DOHH2 (cell line): ENCODE measurements at regions not wholly inside any gene's neighbourhood (a gene's known extent, or its start where the extent isn't known, plus 50 kb on each side); places are given as distances from the start of the nearest gene placed in this dataset.

Experiments used
- H3F3A ChIP-seq: fragments of 200-600 bp; sonication (generic), shearing (Covaris generic); 2 replicates; pipeline ENCODE4 v1.6.0; 2016; ENCODE audit warnings: antibody characterized with exemption, mild to moderate bottlenecking; ENCODE audit not compliant: control insufficient read depth, insufficient read depth
- H3K27ac ChIP-seq: fragments of 200-600 bp; sonication (generic); 2 replicates; pipeline ENCODE4 v1.5.1; 2014; ENCODE audit warnings: low read depth, mild to moderate bottlenecking, low read length, moderate library complexity
- H3K27me3 ChIP-seq: fragments of 200-600 bp; sonication (generic); 2 replicates; pipeline ENCODE4 v1.6.1; 2014; ENCODE audit warnings: mild to moderate bottlenecking, low read length, mixed read lengths; ENCODE audit not compliant: control insufficient read depth
- H3K36me3 ChIP-seq: fragments of 200-600 bp; sonication (generic); 2 replicates; pipeline ENCODE4 v1.6.1; 2014; ENCODE audit warnings: mild to moderate bottlenecking, low read length, moderate library complexity, mixed read lengths; ENCODE audit not compliant: control insufficient read depth
- H3K4me1 ChIP-seq: fragments of 200-600 bp; sonication (generic); 2 replicates; pipeline ENCODE4 v1.6.1; 2014; ENCODE audit warnings: mild to moderate bottlenecking, low read length, mixed read lengths; ENCODE audit not compliant: control insufficient read depth
- H3K4me2 ChIP-seq: fragments of 200-600 bp; sonication (generic); 2 replicates; pipeline ENCODE4 v1.6.0; 2014; ENCODE audit warnings: mild to moderate bottlenecking, low read length, moderate library complexity
- H3K4me3 ChIP-seq: fragments of 200-600 bp; sonication (generic); 2 replicates; pipeline ENCODE4 v1.5.1; 2014; ENCODE audit warnings: mild to moderate bottlenecking, low read length, mixed read lengths
- H3K79me2 ChIP-seq: fragments of 200-600 bp; sonication (generic); 2 replicates; pipeline ENCODE4 v1.6.1; 2014; ENCODE audit warnings: mild to moderate bottlenecking, low read length, mixed read lengths; ENCODE audit not compliant: control insufficient read depth
- H3K9me2 ChIP-seq: fragments of 200-600 bp; sonication (generic); replicated peaks from 2 replicates; pipeline ENCODE4 v1.6.1; 2014; ENCODE audit warnings: mild to moderate bottlenecking, low read length, mixed read lengths; ENCODE audit not compliant: control insufficient read depth
- H3K9me3 ChIP-seq: fragments of 200-600 bp; sonication (generic); 2 replicates; pipeline ENCODE4 v1.6.1; 2014; ENCODE audit warnings: antibody characterized with exemption, low read length, mixed read lengths; ENCODE audit not compliant: control insufficient read depth, insufficient read depth
- H4K20me1 ChIP-seq: fragments of 200-600 bp; sonication (generic); 2 replicates; pipeline ENCODE4 v1.6.0; 2014; ENCODE audit warnings: low read depth, mild to moderate bottlenecking, antibody characterized with exemption, low read length, moderate library complexity; ENCODE audit not compliant: control insufficient read depth, insufficient read depth
- EZH2phosphoT487 ChIP-seq: fragments of 200-600 bp; sonication (generic); IDR thresholded peaks from 2 replicates; pipeline ENCODE4 v1.6.1; 2017; ENCODE audit warnings: borderline replicate concordance, mild to moderate bottlenecking, antibody characterized with exemption, low read length, moderate library complexity, mixed read lengths
- TF ChIP-seq, protein P1 (sequence below): fragments of 200-600 bp; sonication (generic); IDR thresholded peaks from one replicate; pipeline ENCODE4 v1.5.1; 2014; ENCODE audit warnings: antibody characterized with exemption, mild to moderate bottlenecking, low read depth, low read length; ENCODE audit not compliant: poor library complexity, severe bottlenecking

DNA sequence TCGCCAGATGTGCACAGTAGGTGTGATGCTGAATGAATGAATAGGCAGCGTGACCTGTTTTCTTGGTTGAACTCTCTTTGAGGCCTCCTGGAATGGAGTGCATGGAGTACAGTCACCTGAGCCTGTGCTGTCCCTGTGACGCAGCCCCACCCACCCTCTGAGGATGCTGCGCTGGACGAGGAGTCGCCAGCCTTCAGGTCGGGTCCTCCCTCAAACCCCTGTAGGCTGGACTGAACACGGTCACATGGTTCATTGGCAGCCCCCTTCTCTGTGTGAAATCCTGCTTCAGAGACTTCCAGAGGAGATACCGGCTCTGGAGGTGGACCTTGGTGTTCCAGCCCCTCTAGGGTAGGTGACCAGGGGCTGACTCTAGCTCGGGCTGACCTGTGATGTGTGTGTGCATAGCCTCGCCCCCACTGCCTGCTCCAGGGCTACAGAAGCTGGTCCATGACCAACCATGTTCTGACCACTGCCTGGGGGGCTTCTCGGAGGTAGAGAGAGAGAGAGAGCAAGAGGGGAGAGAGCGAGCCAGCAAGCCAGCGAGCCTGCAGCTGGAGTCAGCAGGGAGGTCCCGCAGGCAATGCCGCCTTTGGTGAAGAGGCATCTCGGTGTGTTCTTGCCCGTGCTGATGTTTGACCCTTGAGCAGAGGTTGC, 158.0 kb upstream of the RTL1 start:
- H3K27me3 ChIP-seq = no peaks in the 10 kb centered on the region
- no peaks in the 10 kb centered on the region for H3K36me3 ChIP-seq
- H3K4me3 ChIP-seq = no peak overlapping the region
- H3K79me2 ChIP-seq = no peaks in the 10 kb centered on the region
- no peaks in the 10 kb centered on the region for H4K20me1 ChIP-seq
- H3K27ac ChIP-seq = no peak overlapping the region
- no peaks in the 10 kb centered on the region for H3F3A ChIP-seq
- no peaks in the 10 kb centered on the region for H3K4me1 ChIP-seq
- no peaks in the 10 kb centered on the region for H3K9me2 ChIP-seq
- no peak overlapping the region for H3K4me2 ChIP-seq
- TF ChIP-seq, protein P1, sequence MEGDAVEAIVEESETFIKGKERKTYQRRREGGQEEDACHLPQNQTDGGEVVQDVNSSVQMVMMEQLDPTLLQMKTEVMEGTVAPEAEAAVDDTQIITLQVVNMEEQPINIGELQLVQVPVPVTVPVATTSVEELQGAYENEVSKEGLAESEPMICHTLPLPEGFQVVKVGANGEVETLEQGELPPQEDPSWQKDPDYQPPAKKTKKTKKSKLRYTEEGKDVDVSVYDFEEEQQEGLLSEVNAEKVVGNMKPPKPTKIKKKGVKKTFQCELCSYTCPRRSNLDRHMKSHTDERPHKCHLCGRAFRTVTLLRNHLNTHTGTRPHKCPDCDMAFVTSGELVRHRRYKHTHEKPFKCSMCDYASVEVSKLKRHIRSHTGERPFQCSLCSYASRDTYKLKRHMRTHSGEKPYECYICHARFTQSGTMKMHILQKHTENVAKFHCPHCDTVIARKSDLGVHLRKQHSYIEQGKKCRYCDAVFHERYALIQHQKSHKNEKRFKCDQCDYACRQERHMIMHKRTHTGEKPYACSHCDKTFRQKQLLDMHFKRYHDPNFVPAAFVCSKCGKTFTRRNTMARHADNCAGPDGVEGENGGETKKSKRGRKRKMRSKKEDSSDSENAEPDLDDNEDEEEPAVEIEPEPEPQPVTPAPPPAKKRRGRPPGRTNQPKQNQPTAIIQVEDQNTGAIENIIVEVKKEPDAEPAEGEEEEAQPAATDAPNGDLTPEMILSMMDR = no peak
- TF ChIP-seq EZH2phosphoT487 = no peak
- peaks cover 4% of the 10 kb centered on the region; the same call in 1 of the 2 replicates for H3K9me3 ChIP-seq

DNA sequence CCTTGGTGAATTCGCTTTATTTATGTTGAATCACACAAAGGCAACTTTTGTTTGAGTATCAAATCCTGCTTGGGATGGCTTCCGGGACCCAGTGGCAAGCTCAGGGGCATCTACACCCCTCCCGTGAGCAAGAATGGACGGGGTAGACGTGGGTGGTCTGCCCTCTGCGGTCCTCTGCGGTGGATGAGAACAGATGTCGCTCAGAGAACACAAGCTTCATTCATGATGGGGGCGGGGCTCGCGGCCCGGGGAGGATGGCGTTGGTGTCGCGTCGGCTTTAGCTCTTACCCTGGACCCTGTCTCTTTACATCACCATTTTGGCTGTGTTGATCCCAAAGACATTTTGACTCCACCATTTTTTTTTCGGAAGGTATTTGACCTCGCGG, 158.5 kb upstream of the RTL1 start:
- no peaks in the 10 kb centered on the region for H3K27me3 ChIP-seq

DNA sequence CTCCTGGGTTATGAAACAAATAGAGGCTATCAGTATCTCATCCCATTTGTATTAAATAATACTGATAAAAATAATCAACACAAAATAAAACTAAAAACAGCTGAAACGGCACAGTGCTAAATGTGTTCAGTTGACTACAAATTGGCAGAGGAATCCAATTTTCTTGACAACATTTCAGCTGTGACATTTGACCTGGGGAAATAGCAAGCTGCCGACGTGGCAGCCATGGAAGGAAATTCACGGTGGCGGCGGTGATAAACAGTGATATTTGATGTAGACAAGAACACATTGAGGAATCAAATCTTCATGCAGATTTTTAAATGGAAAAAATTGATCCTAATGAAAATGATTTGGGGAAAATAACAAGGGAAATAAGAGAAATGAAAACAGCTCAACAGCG, 159.1 kb upstream of the RTL1 start:
- Histone ChIP-seq H3F3A (no peaks in the 10 kb centered on the region), H3K27me3 (no peaks in the 10 kb centered on the region), H3K4me2 (no peak overlapping the region), H3K9me3 (peaks cover under 1% of the 10 kb centered on the region; the same call in 1 of the 2 replicates), H3K4me1 (no peaks in the 10 kb centered on the region), H3K27ac (no peak overlapping the region), H3K4me3 (no peak overlapping the region), H4K20me1 (no peaks in the 10 kb centered on the region), H3K9me2 (no peaks in the 10 kb centered on the region), H3K36me3 (no peaks in the 10 kb centered on the region), H3K79me2 (no peaks in the 10 kb centered on the region)
- TF ChIP-seq, protein P1 = no peak
- no peak for TF ChIP-seq EZH2phosphoT487

More for the DNA sequence above, 158.5 kb upstream of the RTL1 start:
- peaks cover 4% of the 10 kb centered on the region; the same call in 1 of the 2 replicates for H3K9me3 ChIP-seq
- no peaks in the 10 kb centered on the region for H3F3A ChIP-seq
- no peaks in the 10 kb centered on the region for H3K79me2 ChIP-seq
- no peaks in the 10 kb centered on the region for H3K9me2 ChIP-seq
- no peaks in the 10 kb centered on the region for H4K20me1 ChIP-seq
- H3K4me1 ChIP-seq = no peaks in the 10 kb centered on the region
- no peak overlapping the region for H3K4me2 ChIP-seq
- TF ChIP-seq, protein P1 = no peak
- TF ChIP-seq EZH2phosphoT487 = no peak
- no peak overlapping the region for H3K4me3 ChIP-seq
- no peak overlapping the region for H3K27ac ChIP-seq
- no peaks in the 10 kb centered on the region for H3K36me3 ChIP-seq
